GM12864 (cell line): ENCODE measurements at regions not wholly inside any gene's neighbourhood (a gene's known extent, or its start where the extent isn't known, plus 50 kb on each side); places are given as distances from the start of the nearest gene placed in this dataset.

Experiments
- DNase-seq: peaks from one replicate; pipeline ENCODE4 v3.0.0-alpha.2; 2011; ENCODE audit warnings: low read depth
- H3K4me3 ChIP-seq: 2 replicates; pipeline ENCODE4 v1.5.1; 2011; ENCODE audit warnings: mild to moderate bottlenecking, low read depth, low read length, control low read depth
- CTCF ChIP-seq: IDR thresholded peaks from 2 replicates; pipeline ENCODE4 v1.5.1; 2011; ENCODE audit warnings: low read depth, mild to moderate bottlenecking, moderate library complexity, low read length, control low read depth, inconsistent platforms; ENCODE audit errors: missing control alignments

- DNase-seq = no peak
- H3K4me3 ChIP-seq = no peak overlapping the region
- TF ChIP-seq CTCF = no peak
Observed at GRCh38 chr14:42014301-42014700, 407.6 kb downstream of the LRFN5 start.

- no peak overlapping the region for H3K4me3 ChIP-seq
- no peak for DNase-seq
- TF ChIP-seq CTCF = no peak
Observed at GRCh38 chr14:42013559-42013958, 406.9 kb downstream of the LRFN5 start.

GRCh38 chr14:42013153-42013552 is 406.5 kb downstream of the LRFN5 start:
- no peak for TF ChIP-seq CTCF
- DNase-seq = no peak
- H3K4me3 ChIP-seq = no peak overlapping the region

- TF ChIP-seq CTCF = no peak
- no peak overlapping the region for H3K4me3 ChIP-seq
- no peak for DNase-seq
Observed at GRCh38 chr14:42011221-42011620, 404.5 kb downstream of the LRFN5 start.

GRCh38 chr14:42004321-42004720 is 397.6 kb downstream of the LRFN5 start:
- H3K4me3 ChIP-seq = no peak overlapping the region
- DNase-seq = no peak
- TF ChIP-seq CTCF = no peak

GRCh38 chr14:42002141-42002540 is 395.5 kb downstream of the LRFN5 start:
- TF ChIP-seq CTCF = no peak
- no peak overlapping the region for H3K4me3 ChIP-seq
- DNase-seq = no peak

- DNase-seq = no peak
- no peak overlapping the region for H3K4me3 ChIP-seq
- no peak for TF ChIP-seq CTCF
Observed at GRCh38 chr14:42001431-42001830, 394.8 kb downstream of the LRFN5 start.
